GM12878 (cell line): ENCODE measurements at regions not wholly inside any gene's neighbourhood (a gene's known extent, or its start where the extent isn't known, plus 50 kb on each side); places are given as distances from the start of the nearest gene placed in this dataset.
A peak's percentile ranks its signal among the peaks of the same experiment; 100 is the strongest.

Experiments
- ATAC-seq: fragments of 200-7000 bp; cut with Tn5 transposase; 3 replicates; pipeline ENCODE4 v1.9.1; 2020; ENCODE audit warnings: mild to moderate bottlenecking, moderate library complexity
- BruUV-seq: library from RNA; stranded (reverse); fragments of 400-500 nt; replicated peaks from 2 replicates; lab custom pipeline; 2021; lab: Mats Ljungman, UMichigan
- CTCF ChIA-PET: fragments of 300-600 bp; sonication (Branson Sonifier 250); formaldehyde crosslinking; extraction: SDS; loops from one replicate; lab custom pipeline; 2021; ENCODE audit warnings: inconsistent platforms; lab: Yijun Ruan, JAX
- POLR2A ChIA-PET: fragments of 350-600 bp; formaldehyde crosslinking; extraction: SDS; loops from one replicate; lab custom pipeline; 2021; ENCODE audit warnings: inconsistent platforms; lab: Charles Lee
- RAD21 ChIA-PET: fragments of 300-600 bp; sonication (Branson Sonifier 250); formaldehyde crosslinking; loops from one replicate; lab custom pipeline; 2023; ENCODE audit warnings: antibody characterized with exemption; ENCODE audit not compliant: unreplicated experiment; lab: Charles Lee
- SMC1A ChIA-PET: fragments of 300-600 bp; sonication (Branson Sonifier 250); formaldehyde crosslinking; loops from one replicate; lab custom pipeline; 2023; ENCODE audit not compliant: unreplicated experiment, uncharacterized antibody; lab: Charles Lee
- DNase-seq: peaks from one replicate; pipeline ENCODE4 v3.0.0-alpha.2; 2011; ENCODE audit warnings: low read depth, low spot score
- FAIRE-seq: peaks from 3 replicates; lab custom pipeline; 2011; peaks lifted over from hg19 to GRCh38; lab: Jason Lieb, UNC
- H2AFZ ChIP-seq: 2 replicates; pipeline ENCODE4 v1.6.0; 2011; ENCODE audit warnings: low read depth, low read length, control low read depth; ENCODE audit not compliant: control insufficient read depth
- H3K27ac ChIP-seq: 2 replicates; pipeline ENCODE4 v1.5.1; 2011; ENCODE audit warnings: control low read depth; ENCODE audit not compliant: control insufficient read depth, insufficient read depth
- H3K27me3 ChIP-seq, 2 experiments: replicated peaks in 1 of 2; 2 replicates each; pipeline versions ENCODE4 v1.6.0 to v1.6.1; 2011; ENCODE audit warnings: low read length in 1 of 2; ENCODE audit not compliant: control insufficient read depth in 2 of 2, insufficient read depth in 2 of 2
- H3K36me3 ChIP-seq, 2 experiments: 2 replicates each; pipeline ENCODE4 v1.5.1; 2011; ENCODE audit warnings: low read length in 1 of 2; ENCODE audit not compliant: control insufficient read depth in 2 of 2, insufficient read depth in 2 of 2
- H3K4me1 ChIP-seq: 2 replicates; pipeline ENCODE4 v1.6.1; 2011; ENCODE audit warnings: mild to moderate bottlenecking, low read length, moderate library complexity, mixed read lengths; ENCODE audit not compliant: control insufficient read depth, insufficient read depth
- H3K4me2 ChIP-seq: 2 replicates; pipeline ENCODE4 v1.6.0; 2011; ENCODE audit warnings: control low read depth; ENCODE audit not compliant: control insufficient read depth, insufficient read depth
- H3K4me3 ChIP-seq: fragments of 200-600 bp; sonication (generic); 2 replicates; pipeline ENCODE4 v1.5.1; 2016
- H3K79me2 ChIP-seq: 2 replicates; pipeline ENCODE4 v1.6.0; 2011; ENCODE audit warnings: low read length; ENCODE audit not compliant: control insufficient read depth, insufficient read depth
- H3K9ac ChIP-seq: 2 replicates; pipeline ENCODE4 v1.8.0; 2011; ENCODE audit warnings: low read length, control low read depth, mixed read lengths; ENCODE audit not compliant: control insufficient read depth, insufficient read depth
- H3K9me3 ChIP-seq: replicated peaks from 3 replicates; pipeline ENCODE4 v1.5.1; 2011; ENCODE audit warnings: mild to moderate bottlenecking, low read length; ENCODE audit not compliant: control insufficient read depth, insufficient read depth
- H4K20me1 ChIP-seq: 2 replicates; pipeline ENCODE4 v1.6.0; 2011; ENCODE audit not compliant: control insufficient read depth, insufficient read depth
- CHD2 ChIP-seq: IDR thresholded peaks from 2 replicates; pipeline ENCODE4 v1.6.1; 2011; ENCODE audit warnings: low read depth, low read length, improper control_type of control experiment, borderline replicate concordance
- DPF2 ChIP-seq: fragments of 450-650 bp; IDR thresholded peaks from 2 replicates; pipeline ENCODE4 v1.6.1; 2017; ENCODE audit warnings: mild to moderate bottlenecking
- HDAC2 ChIP-seq: fragments of 200-600 bp; sonication (generic); IDR thresholded peaks from 2 replicates; pipeline ENCODE4 v1.6.1; 2017
- MYB ChIP-seq: fragments of 150-350 bp; IDR thresholded peaks from 2 replicates; pipeline ENCODE4 v1.6.1; 2014; ENCODE audit warnings: mild to moderate bottlenecking, low read depth, low read length, borderline replicate concordance
- MYC ChIP-seq: IDR thresholded peaks from 2 replicates; pipeline ENCODE4 v1.6.1; 2011; ENCODE audit warnings: mild to moderate bottlenecking, low read length, moderate library complexity, inconsistent platforms; ENCODE audit not compliant: insufficient read depth, insufficient replicate concordance, insufficient read length, severe bottlenecking
- NFYB ChIP-seq: IDR thresholded peaks from 2 replicates; pipeline ENCODE4 v1.6.1; 2011; ENCODE audit warnings: low read depth, mild to moderate bottlenecking, low read length, improper control_type of control experiment, moderate library complexity; ENCODE audit not compliant: insufficient read depth
- NR2C1 ChIP-seq: fragments of 450-650 bp; IDR thresholded peaks from 2 replicates; pipeline ENCODE4 v1.6.1; 2017; ENCODE audit warnings: antibody characterized with exemption, mild to moderate bottlenecking, moderate library complexity
- RAD21 ChIP-seq: IDR thresholded peaks from 2 replicates; pipeline ENCODE4 v1.6.1; 2011; ENCODE audit warnings: mild to moderate bottlenecking, low read depth, low read length, moderate library complexity; ENCODE audit not compliant: insufficient read depth
- SIN3A ChIP-seq: IDR thresholded peaks from 2 replicates; pipeline ENCODE4 v1.6.1; 2012; ENCODE audit warnings: low read depth, low read length, improper control_type of control experiment
- STAT3 ChIP-seq: IDR thresholded peaks from 2 replicates; pipeline ENCODE4 v1.6.1; 2011; ENCODE audit warnings: low read depth, low read length, improper control_type of control experiment
- SUPT20H ChIP-seq: IDR thresholded peaks from 2 replicates; pipeline ENCODE4 v1.6.1; 2011; ENCODE audit warnings: low read depth, mild to moderate bottlenecking, low read length, moderate library complexity, borderline replicate concordance; ENCODE audit not compliant: control insufficient read depth
- ZBED1 ChIP-seq: IDR thresholded peaks from 2 replicates; pipeline ENCODE4 v1.6.1; 2016; ENCODE audit warnings: borderline replicate concordance
- ZSCAN29 ChIP-seq: fragments of 450-650 bp; IDR thresholded peaks from 2 replicates; pipeline ENCODE4 v1.6.1; 2017; ENCODE audit warnings: mild to moderate bottlenecking, moderate library complexity
- WGBS: methylation state at CpG from one replicate; pipeline ENCODE4 v1.1.6; 2016; ENCODE audit warnings: low lambda C conversion rate; ENCODE audit not compliant: insufficient replicate concordance, insufficient coverage; ENCODE audit errors: missing lambda C conversion rate; 5-methylcytosine and 5-hydroxymethylcytosine counted together
- in situ Hi-C: fragments of 300-500 bp; cut with MboI; formaldehyde crosslinking; loops from 9 replicates; pipeline ENCODE4 v1.14.3; 2018; ENCODE audit warnings: mixed read lengths
- intact Hi-C: fragments of 100-400 bp; cut with micrococcal nuclease; formaldehyde crosslinking; loops from one replicate; pipeline ENCODE4 v1.14.2; 2022; ENCODE audit not compliant: unreplicated experiment
- TF ChIP-seq, protein P1 (sequence below): fragments of 450-650 bp; IDR thresholded peaks from 2 replicates; pipeline ENCODE4 v1.6.1; 2017; ENCODE audit warnings: mild to moderate bottlenecking
- TF ChIP-seq, protein P2 (sequence below): IDR thresholded peaks from 2 replicates; pipeline ENCODE4 v1.6.1; 2012; ENCODE audit warnings: low read length, inconsistent platforms
- TF ChIP-seq, protein P3 (sequence below): fragments of 450-650 bp; formaldehyde crosslinking; IDR thresholded peaks from 2 replicates; pipeline ENCODE4 v1.4.0; 2020; ENCODE audit warnings: mild to moderate bottlenecking, moderate library complexity

DNA sequence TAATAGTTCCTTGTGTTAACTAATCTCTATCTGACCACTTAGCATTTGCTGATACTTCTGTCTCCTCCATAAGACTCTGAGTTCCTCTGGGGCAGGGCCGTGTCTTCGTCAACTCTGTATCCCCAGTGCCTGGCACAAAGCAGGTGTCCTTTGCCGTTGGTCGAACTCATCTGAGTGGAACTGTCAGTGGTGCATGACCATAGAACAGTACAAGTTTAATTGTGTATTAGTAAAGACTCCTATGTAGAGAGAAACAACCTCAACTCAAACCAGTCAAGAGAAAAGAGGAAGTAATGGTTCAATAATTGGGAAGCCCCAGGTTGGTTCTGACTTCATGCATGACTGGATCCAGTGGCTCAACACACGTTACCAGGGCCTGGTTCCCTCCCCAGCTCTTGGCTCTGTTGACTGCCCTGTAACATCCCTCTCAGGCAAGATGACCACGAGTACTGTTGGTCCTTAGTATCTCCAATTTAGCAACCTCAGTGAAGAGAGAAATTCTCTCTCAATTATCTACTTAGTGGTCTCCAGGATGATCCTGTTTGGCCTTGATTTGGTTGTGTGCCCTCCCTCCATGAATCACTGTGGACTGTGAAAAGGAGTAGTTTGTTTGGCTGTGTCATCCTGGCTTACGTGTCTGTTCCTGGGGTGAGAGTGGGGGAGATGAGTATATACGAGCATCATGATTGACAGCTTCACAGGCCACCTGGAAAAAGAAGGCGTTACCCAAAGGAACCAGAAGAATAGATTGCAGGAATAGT, 58.5 kb upstream of the MSH6 start:
- BruUV-seq, result no TSS peak
- Histone ChIP-seq H3K27ac (peak overlapping the region; percentile 77), H3K4me2 (peak overlapping the region; percentile 67), H2AFZ (peak overlapping the region; percentile 49), H3K4me3 (no peak overlapping the region), H3K27me3 (no peaks in the 10 kb centered on the region), H3K9me3 (peaks cover 3% of the 10 kb centered on the region; the same call in 2 of the 3 replicates), H3K4me1 (peaks cover 49% of the 10 kb centered on the region), H3K36me3 (no peaks in the 10 kb centered on the region), H3K79me2 (no peaks in the 10 kb centered on the region), H4K20me1 (no peaks in the 10 kb centered on the region), H3K9ac (peak overlapping the region; percentile 17; the same call in 1 of the 2 replicates)
- ChIA-PET CTCF (interaction anchor here (0.9 to 2.6 kb wide), 4 partner anchors 27 to 237 kb away, joined by 3 to 13 read pairs (median 6); no protein-coding TSS in a partner anchor), POLR2A (interaction anchor here (1.1 to 4.6 kb wide), 2 partner anchors 11 to 27 kb away, joined by 8 to 43 read pairs; no protein-coding TSS in a partner anchor), SMC1A (interaction anchor here (0.8 to 5.0 kb wide), 9 partner anchors 10 to 43 kb away, joined by 3 to 28 read pairs (median 5); no protein-coding TSS in a partner anchor), RAD21 (interaction anchor here (0.8 to 5.4 kb wide), 6 partner anchors 11 to 723 kb away, joined by 3 to 52 read pairs (median 3); no protein-coding TSS in a partner anchor)
- FAIRE-seq (peak; percentile 81), ATAC-seq (peak; percentile 92), DNase-seq (peak; percentile 100)
- WGBS, result under 1% methylated on average over 9 of the region's 9 CpGs
- in situ Hi-C loops (no loop called here), intact Hi-C loops (loop anchor here (1.0 to 2.0 kb wide), 3 partner anchors 28 to 43 kb away; no protein-coding TSS in a partner anchor)
- TF ChIP-seq SUPT20H (no peak), RAD21 (no peak), HDAC2 (no peak), CHD2 (peak; percentile 80; the same call in 1 of the 2 replicates), NR2C1 (no peak), SIN3A (no peak), ZSCAN29 (no peak), NFYB (peak; percentile 35; the same call in 1 of the 2 replicates), STAT3 (no peak), MYB (peak; percentile 96), ZBED1 (peak; percentile 92), MYC (no peak), DPF2 (peak; percentile 96)
- TF ChIP-seq, protein P1, sequence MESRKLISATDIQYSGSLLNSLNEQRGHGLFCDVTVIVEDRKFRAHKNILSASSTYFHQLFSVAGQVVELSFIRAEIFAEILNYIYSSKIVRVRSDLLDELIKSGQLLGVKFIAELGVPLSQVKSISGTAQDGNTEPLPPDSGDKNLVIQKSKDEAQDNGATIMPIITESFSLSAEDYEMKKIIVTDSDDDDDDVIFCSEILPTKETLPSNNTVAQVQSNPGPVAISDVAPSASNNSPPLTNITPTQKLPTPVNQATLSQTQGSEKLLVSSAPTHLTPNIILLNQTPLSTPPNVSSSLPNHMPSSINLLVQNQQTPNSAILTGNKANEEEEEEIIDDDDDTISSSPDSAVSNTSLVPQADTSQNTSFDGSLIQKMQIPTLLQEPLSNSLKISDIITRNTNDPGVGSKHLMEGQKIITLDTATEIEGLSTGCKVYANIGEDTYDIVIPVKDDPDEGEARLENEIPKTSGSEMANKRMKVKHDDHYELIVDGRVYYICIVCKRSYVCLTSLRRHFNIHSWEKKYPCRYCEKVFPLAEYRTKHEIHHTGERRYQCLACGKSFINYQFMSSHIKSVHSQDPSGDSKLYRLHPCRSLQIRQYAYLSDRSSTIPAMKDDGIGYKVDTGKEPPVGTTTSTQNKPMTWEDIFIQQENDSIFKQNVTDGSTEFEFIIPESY, result no peak
- TF ChIP-seq, protein P2, sequence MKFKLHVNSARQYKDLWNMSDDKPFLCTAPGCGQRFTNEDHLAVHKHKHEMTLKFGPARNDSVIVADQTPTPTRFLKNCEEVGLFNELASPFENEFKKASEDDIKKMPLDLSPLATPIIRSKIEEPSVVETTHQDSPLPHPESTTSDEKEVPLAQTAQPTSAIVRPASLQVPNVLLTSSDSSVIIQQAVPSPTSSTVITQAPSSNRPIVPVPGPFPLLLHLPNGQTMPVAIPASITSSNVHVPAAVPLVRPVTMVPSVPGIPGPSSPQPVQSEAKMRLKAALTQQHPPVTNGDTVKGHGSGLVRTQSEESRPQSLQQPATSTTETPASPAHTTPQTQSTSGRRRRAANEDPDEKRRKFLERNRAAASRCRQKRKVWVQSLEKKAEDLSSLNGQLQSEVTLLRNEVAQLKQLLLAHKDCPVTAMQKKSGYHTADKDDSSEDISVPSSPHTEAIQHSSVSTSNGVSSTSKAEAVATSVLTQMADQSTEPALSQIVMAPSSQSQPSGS, result peak; percentile 97
- TF ChIP-seq, protein P3, sequence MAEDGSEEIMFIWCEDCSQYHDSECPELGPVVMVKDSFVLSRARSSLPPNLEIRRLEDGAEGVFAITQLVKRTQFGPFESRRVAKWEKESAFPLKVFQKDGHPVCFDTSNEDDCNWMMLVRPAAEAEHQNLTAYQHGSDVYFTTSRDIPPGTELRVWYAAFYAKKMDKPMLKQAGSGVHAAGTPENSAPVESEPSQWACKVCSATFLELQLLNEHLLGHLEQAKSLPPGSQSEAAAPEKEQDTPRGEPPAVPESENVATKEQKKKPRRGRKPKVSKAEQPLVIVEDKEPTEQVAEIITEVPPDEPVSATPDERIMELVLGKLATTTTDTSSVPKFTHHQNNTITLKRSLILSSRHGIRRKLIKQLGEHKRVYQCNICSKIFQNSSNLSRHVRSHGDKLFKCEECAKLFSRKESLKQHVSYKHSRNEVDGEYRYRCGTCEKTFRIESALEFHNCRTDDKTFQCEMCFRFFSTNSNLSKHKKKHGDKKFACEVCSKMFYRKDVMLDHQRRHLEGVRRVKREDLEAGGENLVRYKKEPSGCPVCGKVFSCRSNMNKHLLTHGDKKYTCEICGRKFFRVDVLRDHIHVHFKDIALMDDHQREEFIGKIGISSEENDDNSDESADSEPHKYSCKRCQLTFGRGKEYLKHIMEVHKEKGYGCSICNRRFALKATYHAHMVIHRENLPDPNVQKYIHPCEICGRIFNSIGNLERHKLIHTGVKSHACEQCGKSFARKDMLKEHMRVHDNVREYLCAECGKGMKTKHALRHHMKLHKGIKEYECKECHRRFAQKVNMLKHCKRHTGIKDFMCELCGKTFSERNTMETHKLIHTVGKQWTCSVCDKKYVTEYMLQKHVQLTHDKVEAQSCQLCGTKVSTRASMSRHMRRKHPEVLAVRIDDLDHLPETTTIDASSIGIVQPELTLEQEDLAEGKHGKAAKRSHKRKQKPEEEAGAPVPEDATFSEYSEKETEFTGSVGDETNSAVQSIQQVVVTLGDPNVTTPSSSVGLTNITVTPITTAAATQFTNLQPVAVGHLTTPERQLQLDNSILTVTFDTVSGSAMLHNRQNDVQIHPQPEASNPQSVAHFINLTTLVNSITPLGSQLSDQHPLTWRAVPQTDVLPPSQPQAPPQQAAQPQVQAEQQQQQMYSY, result no peak
